Fibroblast of pulmonary artery (primary cell): ENCODE measurements at regions not wholly inside any gene's neighbourhood (a gene's known extent, or its start where the extent isn't known, plus 50 kb on each side); places are given as distances from the start of the nearest gene placed in this dataset.

Source experiments
- DNase-seq: peaks from one replicate; pipeline ENCODE4 v3.0.0-alpha.2; 2010; ENCODE audit warnings: low read depth
- H3K4me3 ChIP-seq: replicated peaks from 2 replicates; pipeline ENCODE4 v1.5.1; 2011; ENCODE audit warnings: low read depth, mild to moderate bottlenecking, control low read depth, low read length, moderate library complexity
- TF ChIP-seq, protein P1 (sequence below): IDR thresholded peaks from 2 replicates; pipeline ENCODE4 v1.5.1; 2011; ENCODE audit warnings: mild to moderate bottlenecking, control low read depth, low read length, inconsistent platforms; ENCODE audit errors: missing control alignments

DNA sequence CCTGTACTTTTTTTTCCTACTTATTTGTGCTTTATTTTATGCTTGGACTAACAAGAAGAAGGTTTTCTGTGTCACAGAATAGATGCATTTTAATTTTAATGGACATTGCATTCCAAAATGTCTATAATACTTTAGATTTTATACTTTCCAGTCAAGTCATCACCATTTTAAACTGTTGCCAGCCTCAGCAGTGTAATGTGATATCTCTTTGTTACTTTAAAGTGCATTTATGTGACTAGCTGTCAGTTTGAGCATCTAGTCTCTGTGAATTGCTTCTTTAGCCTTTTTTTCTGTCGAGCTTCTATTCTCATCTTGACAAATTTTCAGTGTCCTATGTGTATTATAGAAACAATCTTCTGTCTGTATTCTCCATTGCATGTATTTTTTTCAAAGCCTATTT is 511.4 kb upstream of the CBLB start:
- no peak for DNase-seq
- H3K4me3 ChIP-seq: no peak overlapping the region

GRCh38 chr3:106381286-106381938 is 512.6 kb upstream of the CBLB start:
- TF ChIP-seq, protein P1, sequence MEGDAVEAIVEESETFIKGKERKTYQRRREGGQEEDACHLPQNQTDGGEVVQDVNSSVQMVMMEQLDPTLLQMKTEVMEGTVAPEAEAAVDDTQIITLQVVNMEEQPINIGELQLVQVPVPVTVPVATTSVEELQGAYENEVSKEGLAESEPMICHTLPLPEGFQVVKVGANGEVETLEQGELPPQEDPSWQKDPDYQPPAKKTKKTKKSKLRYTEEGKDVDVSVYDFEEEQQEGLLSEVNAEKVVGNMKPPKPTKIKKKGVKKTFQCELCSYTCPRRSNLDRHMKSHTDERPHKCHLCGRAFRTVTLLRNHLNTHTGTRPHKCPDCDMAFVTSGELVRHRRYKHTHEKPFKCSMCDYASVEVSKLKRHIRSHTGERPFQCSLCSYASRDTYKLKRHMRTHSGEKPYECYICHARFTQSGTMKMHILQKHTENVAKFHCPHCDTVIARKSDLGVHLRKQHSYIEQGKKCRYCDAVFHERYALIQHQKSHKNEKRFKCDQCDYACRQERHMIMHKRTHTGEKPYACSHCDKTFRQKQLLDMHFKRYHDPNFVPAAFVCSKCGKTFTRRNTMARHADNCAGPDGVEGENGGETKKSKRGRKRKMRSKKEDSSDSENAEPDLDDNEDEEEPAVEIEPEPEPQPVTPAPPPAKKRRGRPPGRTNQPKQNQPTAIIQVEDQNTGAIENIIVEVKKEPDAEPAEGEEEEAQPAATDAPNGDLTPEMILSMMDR: no peak
- H3K4me3 ChIP-seq: no peak overlapping the region
- no peak for DNase-seq

More for the DNA sequence above, 511.4 kb upstream of the CBLB start:
- TF ChIP-seq, protein P1: no peak

GRCh38 chr3:106381939-106382335 is 513.1 kb upstream of the CBLB start:
- H3K4me3 ChIP-seq: no peak overlapping the region
- TF ChIP-seq, protein P1: no peak
- peak; percentile 19 for DNase-seq

- no peak for DNase-seq
- no peak overlapping the region for H3K4me3 ChIP-seq
- TF ChIP-seq, protein P1: no peak
These were observed 517.2 kb upstream of the CBLB start for GRCh38 chr3:106386050-106386449.

DNA sequence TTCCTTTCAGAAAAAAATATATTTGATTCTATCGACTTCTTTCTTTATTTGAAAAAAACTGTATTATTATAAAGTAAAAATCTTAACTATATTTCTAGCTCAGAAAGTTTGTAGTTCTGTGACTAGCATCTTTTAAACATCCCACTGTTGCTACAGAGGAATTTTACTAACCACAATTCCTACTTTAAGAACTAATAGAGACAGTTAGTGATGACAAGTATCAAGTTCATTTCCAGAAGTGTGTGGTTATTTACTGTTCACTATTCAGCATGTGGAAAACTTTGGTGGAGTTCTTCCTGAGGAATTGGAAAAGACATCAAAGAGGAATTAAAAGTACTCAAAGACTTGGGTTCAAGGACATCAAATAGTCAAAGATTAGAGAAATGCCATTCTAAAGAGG is 524.1 kb upstream of the CBLB start:
- DNase-seq: peak; percentile 8
- TF ChIP-seq, protein P1: no peak
- no peak overlapping the region for H3K4me3 ChIP-seq

DNA sequence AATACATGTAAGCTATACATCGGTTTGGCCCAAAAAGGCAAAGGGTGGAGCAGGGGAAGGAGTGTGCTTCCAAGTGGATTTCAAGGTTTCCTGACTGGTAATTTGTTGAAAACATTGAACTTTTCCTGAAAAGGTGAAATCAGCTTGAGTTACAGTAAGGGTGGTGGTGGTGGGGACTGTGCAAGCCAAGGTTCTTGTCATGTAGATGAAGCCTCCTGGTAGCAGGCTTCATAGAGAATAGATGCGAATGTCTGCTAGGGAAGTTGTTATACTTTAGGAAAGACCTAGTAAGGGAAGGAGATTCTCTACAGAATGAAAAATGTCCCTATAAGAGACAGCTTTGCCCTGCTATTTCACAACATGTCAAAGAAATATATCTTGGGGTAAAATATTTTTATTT is 528.2 kb upstream of the CBLB start:
- DNase-seq: no peak

More for the DNA sequence above, 528.2 kb upstream of the CBLB start:
- TF ChIP-seq, protein P1: no peak
- no peak overlapping the region for H3K4me3 ChIP-seq
